Ammon's horn (tissue), 1 donor: ENCODE measurements at regions not wholly inside any gene's neighbourhood (a gene's known extent, or its start where the extent isn't known, plus 50 kb on each side); places are given as distances from the start of the nearest gene placed in this dataset.
"Not testable (repeated sequence)": the region's sequence is repeated elsewhere in the genome, so short reads cannot be mapped to it uniquely, and the experiment has no call there.

ENCODE experiments used
- DNase-seq: peaks from one replicate; pipeline ENCODE4 v3.0.0-alpha.2; 2016; ENCODE audit warnings: low spot score

DNA sequence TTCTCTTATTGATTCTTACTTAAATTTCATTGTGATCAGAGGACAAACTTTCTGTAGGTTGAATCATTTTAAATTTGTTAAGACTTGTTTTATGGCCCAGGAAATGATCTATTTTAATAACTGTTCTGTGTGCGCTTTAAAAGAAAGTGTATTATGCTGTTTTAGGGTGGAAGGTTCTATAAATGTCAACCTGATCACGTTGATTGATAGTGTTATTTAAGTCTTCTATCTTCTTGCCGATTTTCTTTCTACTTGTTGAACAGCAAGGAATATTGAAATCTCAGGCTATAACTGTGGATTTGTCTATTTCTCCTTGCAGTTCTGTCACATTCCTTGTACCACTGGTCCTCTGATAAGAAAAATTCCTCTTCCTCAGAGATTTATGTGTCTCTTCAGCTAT is 112.7 kb downstream of the TANC2 start:
- DNase-seq: no peak

DNA sequence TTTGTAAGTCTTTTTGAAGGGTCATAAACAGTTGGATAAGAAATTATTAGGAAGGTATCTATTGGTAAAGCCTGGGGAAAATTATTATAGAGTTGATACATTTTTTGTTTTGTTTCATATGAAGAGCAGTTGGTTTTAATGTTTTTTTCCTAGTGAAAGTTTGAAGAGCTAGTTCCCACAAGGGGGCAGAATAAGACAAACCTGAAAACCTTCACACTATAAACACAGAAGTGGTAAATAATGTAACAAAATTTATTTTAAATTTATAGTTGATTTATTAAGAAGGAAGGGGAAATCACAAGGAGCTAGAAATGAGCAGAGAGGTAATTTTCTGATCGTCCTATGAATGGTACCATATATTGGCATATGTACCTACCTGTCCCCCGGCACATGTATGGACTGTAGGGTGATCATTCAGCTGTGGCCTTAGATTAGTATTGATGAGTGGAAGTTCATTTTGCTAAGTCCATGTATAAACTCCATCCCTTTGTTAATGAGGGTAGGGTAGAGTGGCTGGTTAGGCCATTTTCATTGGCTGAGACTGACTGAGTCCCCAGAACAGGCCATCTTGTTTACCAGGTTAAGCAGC is 116.3 kb downstream of the TANC2 start:
- DNase-seq: peak; percentile 16

GRCh38 chr17:63082952-63083351 is 116.9 kb downstream of the TANC2 start:
- no peak for DNase-seq

GRCh38 chr17:63086483-63087185 is 120.6 kb downstream of the TANC2 start:
- peak; percentile 9 for DNase-seq

- not testable (repeated sequence) for DNase-seq
These were observed 124.5 kb downstream of the TANC2 start for GRCh38 chr17:63090358-63091114.

DNA sequence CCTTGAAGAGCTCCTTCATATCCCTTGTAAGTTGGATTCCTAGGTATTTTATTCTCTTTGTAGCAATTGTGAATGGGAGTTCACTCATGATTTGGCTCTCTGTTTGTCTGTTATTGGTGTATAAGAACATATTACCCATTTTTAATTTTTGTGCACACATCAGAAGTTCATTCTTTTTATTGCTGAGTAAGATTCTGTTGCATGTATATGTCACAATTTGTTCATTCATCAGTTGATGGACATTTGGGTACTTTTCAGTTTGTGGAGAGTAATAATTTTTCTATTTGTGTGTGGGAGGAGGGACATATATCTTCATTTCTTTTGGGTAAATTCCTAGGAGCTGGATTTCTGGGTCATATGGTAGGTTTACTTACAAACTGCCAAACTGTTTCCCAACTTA is 125.9 kb downstream of the TANC2 start:
- not testable (repeated sequence) for DNase-seq

GRCh38 chr17:63094631-63095030 is 128.6 kb downstream of the TANC2 start:
- DNase-seq: no peak

DNA sequence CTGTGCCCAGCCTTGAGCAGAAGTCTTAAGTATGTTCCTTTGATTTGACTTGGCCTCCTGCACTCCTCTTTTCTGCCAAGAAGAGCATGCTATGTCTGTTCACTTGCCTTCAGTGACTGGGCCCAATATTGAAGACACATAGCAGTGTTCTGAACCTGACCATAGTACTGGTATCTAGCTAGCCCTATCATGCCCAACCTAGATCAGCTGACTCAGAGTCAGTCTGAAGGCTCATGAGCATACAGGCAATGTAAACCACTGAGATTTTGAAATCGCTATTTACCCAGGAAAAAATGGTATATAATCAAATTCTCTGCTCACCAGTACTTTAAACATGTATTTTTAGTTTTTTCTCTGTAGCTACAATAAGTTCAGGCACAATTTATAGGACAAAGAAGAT is 129.4 kb downstream of the TANC2 start:
- DNase-seq: no peak

- DNase-seq: no peak
These were observed 129.8 kb downstream of the TANC2 start for GRCh38 chr17:63095879-63096278.

GRCh38 chr17:63096426-63096825 is 130.4 kb downstream of the TANC2 start:
- DNase-seq: no peak

- no peak for DNase-seq
These were observed 133.4 kb downstream of the TANC2 start for GRCh38 chr17:63099425-63099824.

DNA sequence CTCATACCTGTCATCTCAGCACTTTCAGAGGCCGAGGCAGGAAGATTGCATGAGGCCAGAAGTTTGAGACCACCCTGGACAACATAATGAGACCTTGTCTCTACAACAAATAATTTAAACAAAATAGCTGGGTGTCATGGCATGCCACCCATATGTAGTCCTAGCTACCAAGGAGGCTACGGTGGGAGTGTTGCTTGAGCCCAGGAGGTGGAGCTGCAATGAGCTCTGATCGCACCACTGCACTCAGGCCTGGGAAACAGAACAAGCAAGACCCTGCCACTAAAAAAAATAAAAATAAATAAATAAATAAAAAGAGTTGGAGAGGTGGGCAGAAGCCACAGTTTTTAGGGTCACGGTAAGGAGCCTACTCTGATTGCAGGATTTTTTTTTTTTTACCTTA is 136.0 kb downstream of the TANC2 start:
- DNase-seq: no peak

DNA sequence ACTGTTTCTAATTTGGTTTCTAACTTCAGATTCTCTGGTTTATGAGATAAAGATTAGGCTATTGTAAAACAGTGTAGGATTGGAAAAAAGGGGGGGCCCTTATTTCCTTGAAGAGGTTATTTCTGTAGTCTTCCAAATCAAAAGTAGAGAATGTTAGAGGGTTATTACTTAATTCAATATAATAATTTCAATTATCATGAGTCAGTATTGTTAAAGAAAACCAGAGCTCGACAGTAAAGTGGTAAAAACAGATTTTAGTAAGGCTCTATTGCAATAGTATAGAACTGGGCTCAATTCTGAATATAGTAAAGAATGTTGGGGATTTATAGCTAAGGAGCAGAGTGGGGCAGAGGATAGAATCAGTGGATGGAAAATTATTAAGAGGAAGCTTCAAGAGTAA is 140.0 kb downstream of the TANC2 start:
- DNase-seq: no peak

DNA sequence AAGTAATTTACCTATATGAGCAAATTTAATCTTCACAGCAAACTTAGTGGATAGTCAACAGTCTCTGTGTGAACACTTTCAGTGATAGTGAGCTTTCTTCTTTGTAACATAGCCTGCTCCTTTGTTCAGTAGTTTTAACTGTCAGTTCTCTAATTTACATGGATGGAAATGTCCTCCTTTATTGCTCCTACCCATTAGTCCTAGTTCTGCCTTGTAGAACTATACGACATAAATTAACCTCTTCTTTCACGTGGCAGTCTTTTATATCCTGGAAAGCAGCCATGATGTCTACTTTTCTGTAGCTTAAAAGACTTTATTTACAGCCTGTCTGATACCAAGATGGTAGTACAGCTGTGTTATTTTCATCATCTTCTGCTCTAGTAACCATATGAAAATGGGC is 143.6 kb downstream of the TANC2 start:
- no peak for DNase-seq

DNA sequence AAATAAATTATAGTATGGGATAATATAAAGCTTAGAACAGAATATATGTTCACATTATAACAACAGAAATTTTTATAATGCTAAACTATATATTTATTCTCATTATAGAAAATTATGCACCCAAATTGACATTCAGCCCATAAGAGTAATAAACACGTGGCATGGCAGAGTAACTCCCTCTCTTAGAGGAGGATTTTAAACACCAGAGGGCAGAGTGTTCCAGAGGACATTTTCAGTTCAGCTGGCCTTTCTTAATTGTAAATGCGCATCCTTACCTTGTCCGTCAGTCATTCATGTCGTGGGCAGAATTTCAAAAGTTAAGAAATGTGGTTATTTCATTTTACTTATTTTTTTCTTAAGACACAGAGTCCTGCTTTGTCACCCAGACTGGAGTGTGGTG is 147.1 kb downstream of the TANC2 start:
- peak; percentile 43 for DNase-seq

DNA sequence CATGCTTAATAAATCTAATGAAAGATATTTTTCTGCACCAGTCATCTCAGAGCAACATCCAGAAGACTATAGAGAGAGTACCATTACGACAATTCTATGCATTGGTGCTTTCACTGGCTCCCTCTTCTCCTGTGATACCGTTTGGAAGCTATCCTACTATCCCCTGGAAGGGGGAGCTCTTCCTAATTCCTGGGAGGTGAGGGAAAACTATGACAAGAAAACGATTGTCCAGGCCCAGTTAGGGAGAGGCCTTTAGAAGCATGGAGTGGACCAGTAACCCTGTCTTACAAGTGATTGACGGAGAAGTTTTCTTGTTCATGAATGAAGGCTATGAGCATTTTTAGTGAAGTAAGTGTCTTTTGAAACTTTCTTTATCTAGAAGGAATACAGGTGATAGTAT is 150.2 kb downstream of the TANC2 start:
- DNase-seq: no peak

DNA sequence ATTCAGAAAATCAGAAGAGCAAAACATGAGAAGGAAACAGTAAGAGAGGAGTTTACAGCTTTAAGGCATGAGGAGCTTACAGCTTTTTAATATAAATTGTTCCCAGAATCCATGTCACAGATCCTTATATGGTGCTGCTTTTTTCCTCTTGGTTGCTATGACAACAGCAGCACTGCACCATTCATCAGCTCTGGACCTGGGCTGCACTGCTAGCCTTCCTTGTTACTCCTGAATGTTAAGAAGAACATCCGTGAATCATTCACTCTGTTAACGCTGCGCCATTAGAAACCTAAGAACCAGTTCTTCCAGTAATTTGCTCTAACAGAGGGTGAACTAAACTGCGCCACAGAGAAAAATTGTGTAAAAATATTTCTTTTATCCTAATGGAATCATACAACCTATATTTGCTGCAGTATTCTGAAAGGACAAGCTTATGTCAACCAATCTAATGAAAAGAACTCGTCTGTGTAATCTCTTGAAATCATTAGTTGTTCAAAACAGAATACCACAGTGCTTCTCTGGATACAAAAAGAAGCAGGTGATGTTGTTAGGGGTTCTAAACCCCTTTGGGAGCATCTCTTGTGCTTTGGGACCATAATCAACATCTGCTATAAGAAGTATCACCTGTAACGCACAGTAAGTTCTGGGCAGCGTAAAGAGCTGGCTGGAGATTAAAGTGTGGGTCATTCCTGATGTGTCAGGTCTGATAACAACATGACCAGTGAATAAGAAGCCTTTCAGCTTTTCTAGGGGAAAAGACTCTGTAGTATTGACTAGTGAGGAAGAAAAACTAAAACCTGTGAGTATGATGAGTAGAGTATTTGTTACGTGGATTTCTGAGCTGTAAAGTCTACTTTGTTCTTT is 151.2 kb downstream of the TANC2 start:
- peak; percentile 75 for DNase-seq

GRCh38 chr17:63120406-63120805 is 154.4 kb downstream of the TANC2 start:
- no peak for DNase-seq

GRCh38 chr17:63124536-63124935 is 158.5 kb downstream of the TANC2 start:
- no peak for DNase-seq

DNA sequence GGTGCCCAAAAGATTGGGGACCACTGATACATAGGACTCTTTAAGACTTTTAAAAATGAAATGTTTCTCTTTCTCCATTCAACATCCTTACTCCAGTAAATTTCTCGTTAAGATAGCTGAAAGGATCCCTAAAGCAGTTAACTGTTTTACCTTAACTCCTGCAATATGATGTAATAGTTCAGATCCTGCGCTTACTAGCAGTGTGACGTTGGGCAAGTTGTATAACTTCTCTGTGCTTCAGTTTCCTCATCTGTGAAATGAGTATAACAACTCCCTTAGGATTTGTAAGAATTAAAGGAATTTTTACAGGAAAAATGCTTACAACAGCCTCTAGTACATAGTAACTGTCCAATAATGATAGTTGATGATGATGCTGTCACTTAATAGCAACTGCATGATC is 158.9 kb downstream of the TANC2 start:
- no peak for DNase-seq

DNA sequence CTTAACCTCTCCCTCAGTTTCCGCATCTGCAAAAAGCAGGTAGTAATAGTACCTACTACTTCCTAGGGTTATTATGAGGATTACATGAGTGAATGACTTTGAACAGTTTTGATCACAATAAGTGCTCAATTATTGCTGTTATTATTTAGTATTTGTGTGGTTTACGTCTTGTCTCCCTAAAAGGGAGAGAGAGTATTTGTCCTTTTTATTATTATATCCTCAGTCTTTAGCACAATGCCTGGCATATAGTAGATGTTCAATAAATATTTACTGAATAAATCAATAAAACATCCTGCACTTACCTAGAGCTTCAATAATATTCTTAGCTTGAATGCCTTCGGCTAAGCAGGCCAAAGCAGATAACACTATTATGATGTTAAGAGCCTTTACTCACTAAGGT is 160.0 kb downstream of the TANC2 start:
- no peak for DNase-seq

DNA sequence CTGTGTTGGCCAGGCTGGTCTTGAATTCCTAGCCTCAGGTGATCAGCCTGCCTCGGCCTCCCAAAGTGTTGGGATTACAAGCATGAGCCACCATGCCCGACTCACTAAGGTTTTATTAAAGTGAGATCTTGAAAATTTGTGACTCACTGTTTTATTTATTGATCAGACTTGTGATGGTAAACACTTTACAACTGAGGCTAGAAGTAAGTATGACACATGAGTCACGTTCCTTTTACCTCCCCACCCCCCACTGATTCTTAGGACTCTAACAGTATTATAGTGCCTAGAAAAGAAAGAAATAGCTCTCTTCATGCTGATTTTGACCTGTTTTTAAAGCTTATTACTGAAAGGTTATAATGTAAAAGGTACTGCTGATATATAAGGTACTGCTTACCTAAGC is 160.6 kb downstream of the TANC2 start:
- DNase-seq: no peak
